GM12872 (cell line): ENCODE measurements at regions not wholly inside any gene's neighbourhood (a gene's known extent, or its start where the extent isn't known, plus 50 kb on each side); places are given as distances from the start of the nearest gene placed in this dataset.

Experiments
- TF ChIP-seq, protein P1 (sequence below): IDR thresholded peaks from 3 replicates; pipeline ENCODE4 v1.5.1; 2011; ENCODE audit warnings: low read depth, mild to moderate bottlenecking, low read length, moderate library complexity; ENCODE audit not compliant: insufficient read depth

DNA sequence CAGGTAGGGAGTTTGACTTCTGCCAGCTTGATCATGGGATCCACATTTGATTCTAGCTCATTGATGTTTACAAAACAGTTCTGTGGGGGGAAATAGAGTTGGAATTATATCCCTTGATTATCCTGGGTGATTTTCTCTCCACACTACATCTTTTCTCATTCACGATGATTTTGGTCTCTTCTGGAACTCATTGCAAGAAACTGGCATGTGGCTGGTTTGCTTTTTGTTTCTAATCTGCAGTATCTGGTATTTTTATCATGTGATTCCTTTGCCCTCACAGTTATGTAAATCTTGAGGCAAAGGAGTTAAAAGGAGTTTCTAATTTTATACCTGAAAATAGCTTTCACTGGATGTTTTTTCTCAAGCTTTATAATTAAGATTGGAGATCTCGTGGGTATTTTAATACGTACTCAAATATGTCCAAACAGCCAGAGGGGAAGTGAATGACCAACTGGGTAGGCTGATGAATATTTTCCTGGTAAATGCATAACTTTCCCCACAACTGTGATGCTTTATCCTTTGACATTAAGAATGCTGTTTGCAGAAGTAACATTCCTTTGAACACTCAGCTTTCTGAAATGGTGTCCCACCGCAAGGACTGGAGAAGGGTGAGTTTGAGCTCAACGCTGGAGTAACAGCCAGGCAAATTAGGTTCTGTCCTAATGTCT is 502.9 kb upstream of the ZEB2 start:
- TF ChIP-seq, protein P1, sequence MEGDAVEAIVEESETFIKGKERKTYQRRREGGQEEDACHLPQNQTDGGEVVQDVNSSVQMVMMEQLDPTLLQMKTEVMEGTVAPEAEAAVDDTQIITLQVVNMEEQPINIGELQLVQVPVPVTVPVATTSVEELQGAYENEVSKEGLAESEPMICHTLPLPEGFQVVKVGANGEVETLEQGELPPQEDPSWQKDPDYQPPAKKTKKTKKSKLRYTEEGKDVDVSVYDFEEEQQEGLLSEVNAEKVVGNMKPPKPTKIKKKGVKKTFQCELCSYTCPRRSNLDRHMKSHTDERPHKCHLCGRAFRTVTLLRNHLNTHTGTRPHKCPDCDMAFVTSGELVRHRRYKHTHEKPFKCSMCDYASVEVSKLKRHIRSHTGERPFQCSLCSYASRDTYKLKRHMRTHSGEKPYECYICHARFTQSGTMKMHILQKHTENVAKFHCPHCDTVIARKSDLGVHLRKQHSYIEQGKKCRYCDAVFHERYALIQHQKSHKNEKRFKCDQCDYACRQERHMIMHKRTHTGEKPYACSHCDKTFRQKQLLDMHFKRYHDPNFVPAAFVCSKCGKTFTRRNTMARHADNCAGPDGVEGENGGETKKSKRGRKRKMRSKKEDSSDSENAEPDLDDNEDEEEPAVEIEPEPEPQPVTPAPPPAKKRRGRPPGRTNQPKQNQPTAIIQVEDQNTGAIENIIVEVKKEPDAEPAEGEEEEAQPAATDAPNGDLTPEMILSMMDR = no peak

DNA sequence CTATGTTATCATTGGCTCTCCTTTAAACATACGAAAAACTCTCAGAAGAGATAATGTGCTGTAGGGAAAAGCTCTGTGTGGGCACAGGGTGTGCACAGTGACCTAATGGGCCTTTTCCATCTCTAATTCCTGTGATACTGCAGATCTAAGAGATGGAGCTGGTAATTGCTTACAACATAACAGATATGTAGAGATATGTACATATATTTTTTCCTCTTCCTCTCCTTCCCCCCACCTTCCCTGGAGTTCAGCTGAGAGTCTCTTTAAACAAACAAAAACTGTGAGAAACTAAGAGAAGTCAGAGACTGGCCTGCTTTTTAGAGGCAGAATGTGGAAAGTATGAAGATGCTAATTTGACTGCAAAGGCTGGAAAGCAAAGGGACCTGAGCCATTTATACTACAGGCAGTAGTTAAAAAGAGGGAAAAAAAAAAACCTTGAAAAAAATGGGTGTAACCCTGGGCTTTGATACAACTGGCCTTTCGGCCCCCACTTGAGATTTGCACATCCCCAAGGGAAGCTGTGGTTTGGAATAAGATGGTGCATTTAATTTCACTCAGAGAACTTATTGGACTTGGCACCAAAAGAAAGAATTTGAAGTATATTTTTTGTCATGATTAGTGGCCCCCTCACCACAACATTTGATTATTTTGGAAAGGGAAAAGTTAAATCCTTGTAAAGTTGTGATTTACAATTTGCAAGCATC is 502.2 kb upstream of the ZEB2 start:
- TF ChIP-seq, protein P1 = no peak

DNA sequence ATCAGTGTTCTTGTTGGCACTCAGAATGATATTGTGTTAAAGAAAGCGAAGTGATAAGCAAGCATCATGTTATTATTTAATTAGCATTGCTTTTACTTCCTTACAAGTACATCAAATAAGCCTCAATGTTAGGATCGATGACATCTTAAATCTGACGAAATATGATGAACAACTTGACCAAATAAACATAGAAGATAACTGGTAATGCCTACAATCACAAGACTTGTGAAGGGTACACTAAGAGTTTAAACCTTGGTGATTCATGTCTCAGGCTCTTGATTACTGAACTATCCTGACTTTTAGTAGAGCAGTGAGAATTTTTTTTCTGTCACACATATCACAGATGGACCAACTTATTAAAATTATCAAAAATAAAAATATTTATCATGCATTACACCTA is 500.8 kb upstream of the ZEB2 start:
- TF ChIP-seq, protein P1 = no peak

DNA sequence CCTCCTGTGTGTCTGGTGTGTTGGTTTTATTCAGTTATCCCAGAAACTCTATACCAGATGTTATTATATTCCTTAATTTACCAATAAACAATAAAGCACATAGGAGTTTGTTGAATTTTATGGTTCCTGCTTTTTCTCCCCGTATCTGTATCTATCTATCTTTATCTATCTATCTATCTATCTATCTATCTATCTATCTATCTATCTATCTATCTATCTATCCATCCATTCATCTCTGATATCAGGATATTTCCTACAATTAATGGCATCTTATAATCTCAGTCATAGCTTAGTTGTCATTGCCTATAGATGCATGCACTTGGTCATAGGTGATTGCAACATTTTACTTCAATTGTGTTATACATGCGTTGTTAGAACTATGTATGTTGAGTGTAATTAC is 500.2 kb upstream of the ZEB2 start:
- TF ChIP-seq, protein P1 = no peak

DNA sequence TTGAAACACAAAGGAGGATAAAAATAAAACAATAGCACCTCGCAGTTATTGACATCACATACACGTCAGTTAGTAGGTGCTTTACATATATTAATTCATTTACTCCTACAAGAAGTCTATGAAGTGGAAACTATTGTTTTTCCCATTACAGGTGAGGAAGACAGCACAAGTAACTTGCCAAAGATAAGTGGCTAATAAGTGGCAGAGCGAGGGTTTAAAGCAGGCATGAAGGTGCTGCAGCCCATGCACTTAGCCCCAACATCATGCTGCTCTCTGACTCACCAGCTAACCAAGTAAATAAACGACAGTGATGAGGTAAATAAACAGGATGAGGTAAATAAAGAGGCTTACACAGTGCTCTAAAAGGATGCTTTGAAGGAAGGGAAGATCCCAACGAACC is 498.6 kb upstream of the ZEB2 start:
- TF ChIP-seq, protein P1 = no peak

DNA sequence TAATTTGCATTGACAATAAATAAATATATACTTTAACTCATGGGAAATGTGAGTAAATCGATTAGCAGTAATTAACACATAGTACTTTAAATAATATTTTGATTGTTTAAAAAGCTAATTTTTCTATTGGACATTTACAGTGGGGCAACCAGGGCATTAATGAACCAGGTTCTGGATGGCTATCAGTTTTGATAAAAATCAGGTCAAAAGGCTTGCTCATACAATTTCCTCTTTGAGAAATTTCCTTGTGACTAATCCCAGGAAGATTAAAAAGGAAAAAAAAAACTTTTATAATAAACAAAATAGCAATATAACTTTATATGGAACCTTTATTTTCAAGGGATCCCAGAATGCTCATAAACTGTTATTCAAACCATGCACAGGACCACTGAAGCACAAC is 497.2 kb upstream of the ZEB2 start:
- TF ChIP-seq, protein P1 = no peak

DNA sequence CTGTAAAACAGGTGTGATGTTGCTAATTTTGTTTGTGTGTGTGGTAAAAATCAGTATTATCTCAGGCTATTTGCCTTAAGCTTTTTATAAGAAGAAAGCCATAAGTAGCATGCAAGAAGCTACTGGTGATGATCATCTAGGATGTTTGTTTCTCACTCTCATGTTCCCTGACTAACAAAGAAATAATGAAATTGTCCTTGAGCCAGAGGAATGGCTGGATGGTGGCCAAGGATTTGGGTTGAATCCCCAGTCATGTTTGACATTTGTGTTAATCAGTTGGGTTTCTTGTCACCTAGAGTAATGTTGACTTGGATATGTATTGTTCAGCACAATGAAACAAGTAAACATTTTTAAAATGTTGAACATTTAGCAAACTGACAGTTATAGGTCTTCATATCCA is 496.8 kb upstream of the ZEB2 start:
- TF ChIP-seq, protein P1 = no peak
